ENCODE measurements at regions not wholly inside any gene's neighbourhood (a gene's known extent, or its start where the extent isn't known, plus 50 kb on each side); places are given as distances from the start of the nearest gene placed in this dataset.

DNA sequence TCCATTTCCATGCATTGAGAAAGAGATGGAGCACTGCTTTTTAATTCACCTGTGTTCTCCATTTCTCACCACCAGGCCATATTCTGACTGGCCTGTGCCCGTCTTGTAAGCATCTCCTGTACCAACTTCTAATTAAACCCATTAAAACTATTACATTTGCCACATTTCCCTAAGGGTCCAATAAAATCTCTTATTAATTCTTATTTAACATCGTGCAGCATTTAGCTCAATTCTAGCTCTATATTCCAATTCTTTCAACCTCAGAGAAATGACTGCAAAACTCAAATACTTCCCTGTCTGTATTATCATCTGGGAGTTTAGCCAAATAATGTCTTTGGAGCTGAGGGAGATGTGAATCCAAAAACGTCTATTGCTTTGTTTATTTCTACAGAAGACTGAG lies 495.4 kb upstream of the TMEM132C start:
- TF ChIP-seq, protein P1, sequence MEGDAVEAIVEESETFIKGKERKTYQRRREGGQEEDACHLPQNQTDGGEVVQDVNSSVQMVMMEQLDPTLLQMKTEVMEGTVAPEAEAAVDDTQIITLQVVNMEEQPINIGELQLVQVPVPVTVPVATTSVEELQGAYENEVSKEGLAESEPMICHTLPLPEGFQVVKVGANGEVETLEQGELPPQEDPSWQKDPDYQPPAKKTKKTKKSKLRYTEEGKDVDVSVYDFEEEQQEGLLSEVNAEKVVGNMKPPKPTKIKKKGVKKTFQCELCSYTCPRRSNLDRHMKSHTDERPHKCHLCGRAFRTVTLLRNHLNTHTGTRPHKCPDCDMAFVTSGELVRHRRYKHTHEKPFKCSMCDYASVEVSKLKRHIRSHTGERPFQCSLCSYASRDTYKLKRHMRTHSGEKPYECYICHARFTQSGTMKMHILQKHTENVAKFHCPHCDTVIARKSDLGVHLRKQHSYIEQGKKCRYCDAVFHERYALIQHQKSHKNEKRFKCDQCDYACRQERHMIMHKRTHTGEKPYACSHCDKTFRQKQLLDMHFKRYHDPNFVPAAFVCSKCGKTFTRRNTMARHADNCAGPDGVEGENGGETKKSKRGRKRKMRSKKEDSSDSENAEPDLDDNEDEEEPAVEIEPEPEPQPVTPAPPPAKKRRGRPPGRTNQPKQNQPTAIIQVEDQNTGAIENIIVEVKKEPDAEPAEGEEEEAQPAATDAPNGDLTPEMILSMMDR (IDR thresholded peaks at IDR 0.05; ENCODE audit: control extremely low read depth, extremely low read depth) = no peak
- H3K27ac ChIP-seq (ENCODE audit: low read depth in 1 of 2, low read length in 1 of 2) = no peak overlapping the region
- H3K4me1 ChIP-seq (ENCODE audit: control insufficient read depth in 5 of 5, insufficient read depth in 5 of 5, low read length in 5 of 5) = no peaks in the 10 kb centered on the region
- H3K9ac ChIP-seq (ENCODE audit: insufficient read depth in 1 of 2, low read length in 2 of 2) = no peak overlapping the region
- H3K27me3 ChIP-seq (ENCODE audit: control insufficient read depth in 3 of 3, insufficient read depth in 3 of 3, low read length in 2 of 3) = no peaks in the 10 kb centered on the region
- no peak for ATAC-seq (ENCODE audit: insufficient read depth, low FRiP score)
- DNase-seq = no peak
- H3K4me3 ChIP-seq = no peak overlapping the region
- peaks cover 0 to 5% (median 0%) of the 10 kb centered on the region in 4 donors for H3K9me3 ChIP-seq (ENCODE audit: control insufficient read depth in 4 of 4, insufficient read depth in 3 of 4, low read length in 3 of 4)
- 57 to 68% methylated on average over 3 of the region's 3 CpGs for WGBS, 2 donors
- H3K36me3 ChIP-seq (ENCODE audit: control insufficient read depth in 4 of 4, insufficient read depth in 4 of 4, low read length in 4 of 4) = no peaks in the 10 kb centered on the region

DNA sequence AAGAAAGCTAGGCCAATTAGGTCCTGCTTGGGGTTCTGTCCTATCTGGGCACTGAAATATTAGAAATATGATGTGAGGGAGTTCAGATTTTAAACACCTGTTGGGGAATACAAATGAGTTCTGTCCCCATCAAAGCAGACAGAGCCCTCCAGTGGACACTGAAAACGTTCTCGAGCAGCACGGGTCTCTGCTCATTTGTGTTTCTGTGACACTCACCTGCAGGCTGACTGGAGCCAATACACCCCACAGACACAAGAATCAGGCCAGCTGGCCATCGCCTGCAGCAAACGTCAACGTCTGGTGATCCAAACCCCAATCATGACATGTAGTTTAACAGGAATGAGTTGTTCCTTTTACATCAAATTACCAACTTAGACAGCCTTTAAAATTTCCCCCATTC lies 493.4 kb upstream of the TMEM132C start:
- no peak overlapping the region for H3K9ac ChIP-seq (ENCODE audit: insufficient read depth in 1 of 2, low read length in 2 of 2)
- no peak overlapping the region for H3K27ac ChIP-seq (ENCODE audit: low read depth in 1 of 2, low read length in 1 of 2)
- H3K4me3 ChIP-seq = no peak overlapping the region
- no peak for ATAC-seq (ENCODE audit: insufficient read depth, low FRiP score)
- no peaks in the 10 kb centered on the region for H3K27me3 ChIP-seq (ENCODE audit: control insufficient read depth in 3 of 3, insufficient read depth in 3 of 3, low read length in 2 of 3)
- peaks cover 0 to 5% (median 0%) of the 10 kb centered on the region in 4 donors for H3K9me3 ChIP-seq (ENCODE audit: control insufficient read depth in 4 of 4, insufficient read depth in 3 of 4, low read length in 3 of 4)
- WGBS, 2 donors = 45 to 48% methylated on average over 6 of the region's 6 CpGs
- no peaks in the 10 kb centered on the region for H3K4me1 ChIP-seq (ENCODE audit: control insufficient read depth in 5 of 5, insufficient read depth in 5 of 5, low read length in 5 of 5)
- no peaks in the 10 kb centered on the region for H3K36me3 ChIP-seq (ENCODE audit: control insufficient read depth in 4 of 4, insufficient read depth in 4 of 4, low read length in 4 of 4)
- TF ChIP-seq, protein P1 (IDR thresholded peaks at IDR 0.05; ENCODE audit: control extremely low read depth, extremely low read depth) = no peak
- peak in 1 of 3 donors; percentile 1 for DNase-seq

DNA sequence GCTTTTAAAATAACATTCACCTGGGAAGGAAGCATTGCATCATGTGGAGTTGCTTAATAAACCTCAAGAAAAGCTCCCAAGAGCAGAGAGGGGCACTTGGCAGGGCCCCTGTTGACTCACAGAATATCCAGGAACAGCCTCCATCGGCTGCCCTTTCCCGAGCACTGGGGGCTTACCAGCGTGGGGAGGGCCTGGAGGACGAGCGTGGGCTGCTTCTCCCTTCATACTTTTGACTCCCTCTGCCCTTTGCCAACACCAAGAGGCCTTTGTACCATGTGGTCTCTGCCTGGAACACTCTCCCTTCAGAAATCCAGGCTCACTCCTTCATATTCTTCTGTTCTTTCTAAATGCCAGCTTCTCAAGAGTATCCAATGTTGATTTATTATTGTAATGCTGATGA lies 492.1 kb upstream of the TMEM132C start:
- no peaks in the 10 kb centered on the region for H3K4me1 ChIP-seq (ENCODE audit: control insufficient read depth in 5 of 5, insufficient read depth in 5 of 5, low read length in 5 of 5)
- peaks cover 0 to 3% (median 0%) of the 10 kb centered on the region in 3 donors for H3K27me3 ChIP-seq (ENCODE audit: control insufficient read depth in 3 of 3, insufficient read depth in 3 of 3, low read length in 2 of 3)
- H3K4me3 ChIP-seq = no peak overlapping the region
- H3K9ac ChIP-seq (ENCODE audit: insufficient read depth in 1 of 2, low read length in 2 of 2) = no peak overlapping the region
- H3K9me3 ChIP-seq (ENCODE audit: control insufficient read depth in 4 of 4, insufficient read depth in 3 of 4, low read length in 3 of 4) = peaks cover 0 to 3% (median 0%) of the 10 kb centered on the region in 4 donors
- TF ChIP-seq, protein P1 (IDR thresholded peaks at IDR 0.05; ENCODE audit: control extremely low read depth, extremely low read depth) = no peak
- H3K36me3 ChIP-seq (ENCODE audit: control insufficient read depth in 4 of 4, insufficient read depth in 4 of 4, low read length in 4 of 4) = no peaks in the 10 kb centered on the region
- no peak overlapping the region for H3K27ac ChIP-seq (ENCODE audit: low read depth in 1 of 2, low read length in 1 of 2)
- DNase-seq (no peak), ATAC-seq (ENCODE audit: insufficient read depth, low FRiP score) (no peak)
- 45 to 46% methylated on average over 5 of the region's 5 CpGs for WGBS, 2 donors
